ENCODE measurements at regions not wholly inside any gene's neighbourhood (a gene's known extent, or its start where the extent isn't known, plus 50 kb on each side); places are given as distances from the start of the nearest gene placed in this dataset.
"Not testable (repeated sequence)": the region's sequence is repeated elsewhere in the genome, so short reads cannot be mapped to it uniquely, and the experiment has no call there.

DNA sequence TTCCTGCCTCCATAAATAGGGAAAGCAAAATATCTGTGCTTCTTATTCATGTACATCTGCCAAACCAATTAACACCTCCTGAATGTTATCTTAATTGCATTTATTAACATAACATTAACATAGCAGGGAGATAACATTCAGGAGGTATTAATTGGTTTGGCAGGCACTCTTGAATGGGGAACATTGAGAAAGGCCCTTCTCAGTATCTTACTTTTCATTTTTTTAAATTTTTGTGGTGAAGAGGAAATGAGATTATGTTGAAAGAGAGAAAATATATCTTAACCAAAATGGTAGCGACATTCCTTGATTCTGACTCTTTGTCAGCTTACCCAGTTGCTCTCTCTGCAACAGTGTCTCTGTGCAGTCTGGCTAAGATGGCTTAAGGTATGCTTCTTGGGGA is 100.4 kb upstream of the TLE1 start:
- DNase-seq, result no peak
- Histone ChIP-seq H3K36me3 (ENCODE audit: low read depth) (no peaks in the 10 kb centered on the region), H3K4me3 (no peak overlapping the region), H3K4me1 (ENCODE audit: low read depth) (no peaks in the 10 kb centered on the region), H3K9me3 (no peaks in the 10 kb centered on the region)
- intact Hi-C loops (cut with DNase I, micrococcal nuclease), result no loop called here
- TF ChIP-seq, protein P1, sequence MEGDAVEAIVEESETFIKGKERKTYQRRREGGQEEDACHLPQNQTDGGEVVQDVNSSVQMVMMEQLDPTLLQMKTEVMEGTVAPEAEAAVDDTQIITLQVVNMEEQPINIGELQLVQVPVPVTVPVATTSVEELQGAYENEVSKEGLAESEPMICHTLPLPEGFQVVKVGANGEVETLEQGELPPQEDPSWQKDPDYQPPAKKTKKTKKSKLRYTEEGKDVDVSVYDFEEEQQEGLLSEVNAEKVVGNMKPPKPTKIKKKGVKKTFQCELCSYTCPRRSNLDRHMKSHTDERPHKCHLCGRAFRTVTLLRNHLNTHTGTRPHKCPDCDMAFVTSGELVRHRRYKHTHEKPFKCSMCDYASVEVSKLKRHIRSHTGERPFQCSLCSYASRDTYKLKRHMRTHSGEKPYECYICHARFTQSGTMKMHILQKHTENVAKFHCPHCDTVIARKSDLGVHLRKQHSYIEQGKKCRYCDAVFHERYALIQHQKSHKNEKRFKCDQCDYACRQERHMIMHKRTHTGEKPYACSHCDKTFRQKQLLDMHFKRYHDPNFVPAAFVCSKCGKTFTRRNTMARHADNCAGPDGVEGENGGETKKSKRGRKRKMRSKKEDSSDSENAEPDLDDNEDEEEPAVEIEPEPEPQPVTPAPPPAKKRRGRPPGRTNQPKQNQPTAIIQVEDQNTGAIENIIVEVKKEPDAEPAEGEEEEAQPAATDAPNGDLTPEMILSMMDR (IDR thresholded peaks at IDR 0.05), result no peak
- ATAC-seq, result no peak

DNA sequence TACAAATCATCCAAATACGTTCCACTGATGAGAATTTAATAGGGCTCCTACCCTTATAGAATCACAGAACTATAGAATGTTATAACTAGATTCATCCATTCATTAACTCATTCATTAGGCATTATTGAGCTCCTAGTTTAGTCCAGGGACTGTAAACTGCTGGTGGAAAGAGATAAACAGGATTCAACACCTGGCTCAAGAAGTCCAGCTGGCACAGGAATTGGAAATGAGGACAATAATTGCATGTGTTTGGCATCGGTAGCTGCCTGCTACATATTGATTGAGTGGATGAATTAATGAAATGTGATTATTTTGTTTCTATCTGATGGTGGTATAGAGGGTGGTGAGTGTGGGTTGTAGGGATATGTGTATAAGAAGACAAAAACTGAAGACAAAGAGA is 100.8 kb upstream of the TLE1 start:
- Histone ChIP-seq H3K9me3 (no peaks in the 10 kb centered on the region), H3K4me3 (no peak overlapping the region), H3K36me3 (ENCODE audit: low read depth) (no peaks in the 10 kb centered on the region), H3K4me1 (ENCODE audit: low read depth) (no peaks in the 10 kb centered on the region)
- ATAC-seq (no peak), DNase-seq (no peak)
- TF ChIP-seq, protein P1 (IDR thresholded peaks at IDR 0.05), result no peak
- intact Hi-C loops (cut with DNase I, micrococcal nuclease), result no loop called here

DNA sequence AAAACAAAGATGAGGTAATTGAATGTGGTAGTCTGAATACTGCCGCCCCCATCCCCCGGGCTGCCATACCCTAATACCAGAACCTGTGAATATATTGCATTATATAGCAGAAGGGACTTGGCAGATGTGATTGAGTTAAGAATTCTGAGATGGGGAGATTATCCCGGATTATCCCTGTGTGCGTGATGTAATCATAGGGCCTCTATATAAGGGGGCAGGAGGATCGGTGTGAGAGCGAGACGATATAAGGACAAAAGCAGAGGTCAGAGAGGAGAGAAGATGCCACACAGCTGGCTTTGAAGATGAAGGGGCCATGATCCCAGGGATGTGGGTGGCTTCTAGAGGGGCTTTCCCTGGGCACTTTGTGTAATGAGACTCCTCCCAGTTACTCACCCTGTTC is 101.7 kb upstream of the TLE1 start:
- ATAC-seq, result no peak
- no peak for DNase-seq
- intact Hi-C loops (cut with DNase I, micrococcal nuclease), result no loop called here
- Histone ChIP-seq H3K4me3 (no peak overlapping the region), H3K9me3 (no peaks in the 10 kb centered on the region), H3K4me1 (ENCODE audit: low read depth) (no peaks in the 10 kb centered on the region), H3K36me3 (ENCODE audit: low read depth) (no peaks in the 10 kb centered on the region)
- TF ChIP-seq, protein P1 (IDR thresholded peaks at IDR 0.05), result no peak

DNA sequence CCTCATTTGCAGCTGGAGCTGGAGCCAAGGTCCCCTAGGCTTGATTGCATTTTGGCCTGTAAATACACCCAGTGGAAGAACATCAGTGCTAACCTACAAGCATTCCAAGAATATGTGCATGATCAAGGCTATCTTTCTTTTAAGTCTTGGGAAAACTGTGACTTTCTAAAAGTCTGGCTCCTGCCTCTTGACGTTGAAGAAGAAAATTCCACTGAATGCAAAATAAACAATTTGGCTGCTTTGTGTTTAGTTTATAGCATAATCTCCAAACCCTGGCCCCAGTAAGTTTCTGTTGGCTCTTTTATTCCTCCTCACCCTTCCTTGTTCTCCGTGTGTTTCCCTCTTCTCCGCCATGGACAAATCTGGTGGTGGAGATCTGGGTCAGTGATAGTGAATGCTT is 109.3 kb upstream of the TLE1 start:
- Histone ChIP-seq H3K4me1 (ENCODE audit: low read depth) (no peaks in the 10 kb centered on the region), H3K4me3 (no peak overlapping the region), H3K9me3 (no peaks in the 10 kb centered on the region), H3K36me3 (ENCODE audit: low read depth) (no peaks in the 10 kb centered on the region)
- intact Hi-C loops (cut with DNase I, micrococcal nuclease), result no loop called here
- ATAC-seq, result no peak
- DNase-seq, result no peak
- TF ChIP-seq, protein P1 (IDR thresholded peaks at IDR 0.05), result no peak

DNA sequence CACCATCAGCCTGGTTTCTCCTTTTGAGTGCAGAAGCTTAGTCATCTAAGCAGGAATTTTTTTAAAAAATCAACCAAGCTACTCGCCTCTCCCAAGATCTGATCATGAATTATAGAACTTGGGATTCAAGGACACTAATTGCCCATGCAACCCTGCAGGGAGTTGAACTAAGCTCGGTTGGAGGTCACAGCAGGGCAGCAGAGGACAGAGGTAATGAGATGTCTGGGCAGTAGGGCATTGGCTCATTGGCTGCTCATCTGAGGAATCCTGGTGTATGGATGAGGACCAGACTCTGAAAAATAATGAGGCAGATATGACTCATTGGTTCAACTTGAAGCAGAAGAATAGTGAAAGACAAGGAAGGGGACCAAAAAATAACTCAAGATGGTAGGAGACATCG is 111.8 kb upstream of the TLE1 start:
- no peaks in the 10 kb centered on the region for H3K4me1 ChIP-seq (ENCODE audit: low read depth)
- intact Hi-C loops (cut with DNase I, micrococcal nuclease), result no loop called here
- no peaks in the 10 kb centered on the region for H3K36me3 ChIP-seq (ENCODE audit: low read depth)
- TF ChIP-seq, protein P1 (IDR thresholded peaks at IDR 0.05), result no peak
- no peak for DNase-seq
- no peaks in the 10 kb centered on the region for H3K9me3 ChIP-seq
- H3K4me3 ChIP-seq, result no peak overlapping the region
- ATAC-seq, result no peak

DNA sequence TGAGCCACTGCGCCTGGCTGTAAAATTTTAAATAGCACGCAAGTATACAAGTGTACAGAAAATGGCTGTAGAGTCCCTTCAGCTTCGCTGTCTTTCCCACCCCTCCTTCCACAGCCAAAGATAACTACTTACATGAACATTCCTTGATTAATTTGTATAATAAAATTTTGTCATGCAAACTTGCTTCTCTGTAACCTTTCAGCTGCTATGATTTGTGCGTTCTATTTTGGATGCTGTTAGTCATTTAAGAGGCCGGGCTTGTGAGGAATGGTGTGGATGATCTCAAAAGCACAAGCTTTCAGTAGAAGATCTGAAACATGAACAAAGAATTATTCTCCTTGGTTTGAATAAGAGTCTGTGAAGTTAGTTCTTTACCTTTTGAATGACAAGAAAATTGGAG is 115.0 kb upstream of the TLE1 start:
- intact Hi-C loops (cut with DNase I, micrococcal nuclease), result no loop called here
- Histone ChIP-seq H3K4me1 (ENCODE audit: low read depth) (no peaks in the 10 kb centered on the region), H3K36me3 (ENCODE audit: low read depth) (no peaks in the 10 kb centered on the region), H3K4me3 (no peak overlapping the region), H3K9me3 (no peaks in the 10 kb centered on the region)
- TF ChIP-seq, protein P1 (IDR thresholded peaks at IDR 0.05), result no peak
- no peak for ATAC-seq
- no peak for DNase-seq

DNA sequence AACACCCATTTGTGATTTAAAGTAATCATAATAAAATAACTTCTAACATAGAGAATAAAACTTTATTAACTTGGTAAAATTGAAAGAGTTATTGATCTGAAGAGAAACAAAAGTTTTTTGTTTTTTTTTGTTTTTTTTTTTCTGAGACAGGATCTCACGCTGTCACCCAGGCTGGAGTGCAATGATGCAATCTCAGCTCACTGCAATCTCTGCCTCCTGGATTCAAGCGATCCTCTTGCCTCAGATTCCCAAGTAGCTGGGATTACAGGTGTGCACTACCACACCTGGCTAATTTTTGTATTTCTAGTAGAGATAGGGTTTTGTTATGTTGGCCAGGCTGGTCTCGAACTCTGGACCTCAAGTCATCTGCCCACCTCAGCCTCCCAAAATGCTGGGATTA is 116.5 kb upstream of the SPATA31D4 start:
- H3K4me1 ChIP-seq (ENCODE audit: low read depth); H3K9me3 ChIP-seq; DNase-seq; intact Hi-C loops (cut with DNase I, micrococcal nuclease); ATAC-seq; H3K4me3 ChIP-seq; H3K36me3 ChIP-seq (ENCODE audit: low read depth): not testable (repeated sequence)
